Suprapubic skin (tissue), 4 donors: ENCODE measurements at regions not wholly inside any gene's neighbourhood (a gene's known extent, or its start where the extent isn't known, plus 50 kb on each side); places are given as distances from the start of the nearest gene placed in this dataset.

ENCODE experiments used
- DNase-seq, 2 donors: peaks; one replicate each; pipeline ENCODE4 v3.0.0-alpha.2; 2019; ENCODE audit warnings: low spot score in 2 of 2
- H3K27ac ChIP-seq: fragments of 200-600 bp; sonication (generic); one replicate; pipeline ENCODE4 v1.5.1; 2019
- H3K27me3 ChIP-seq: fragments of 200-600 bp; sonication (generic); one replicate; pipeline ENCODE4 v1.5.1; 2019
- H3K36me3 ChIP-seq: fragments of 200-600 bp; sonication (generic); one replicate; pipeline ENCODE4 v1.5.1; 2019
- H3K4me1 ChIP-seq: fragments of 200-600 bp; sonication (generic); one replicate; pipeline ENCODE4 v1.5.1; 2019
- H3K4me3 ChIP-seq: fragments of 200-600 bp; sonication (generic); one replicate; pipeline ENCODE4 v1.5.1; 2019; ENCODE audit warnings: mild to moderate bottlenecking
- H3K9me3 ChIP-seq: fragments of 200-600 bp; sonication (generic); one replicate; pipeline ENCODE4 v1.5.1; 2019
- EP300 ChIP-seq: sonication (generic); formaldehyde crosslinking; IDR thresholded peaks from one replicate; pipeline ENCODE4 v1.6.1; 2017; ENCODE audit warnings: antibody characterized with exemption
- POLR2A ChIP-seq, 2 donors: fragments of 450-650 bp; IDR thresholded peaks; one replicate each; pipeline ENCODE4 v1.6.1; 2017; ENCODE audit warnings: antibody characterized with exemption in 2 of 2, mild to moderate bottlenecking in 2 of 2, moderate library complexity in 2 of 2
- POLR2AphosphoS5 ChIP-seq, 3 donors: sonication (generic); formaldehyde crosslinking; IDR thresholded peaks; one replicate each; pipeline ENCODE4 v1.6.1; 2017; ENCODE audit warnings: antibody characterized with exemption in 3 of 3
- whole genome bisulfite sequencing: methylation state at CpG from one replicate; pipeline ENCODE4 v1.1.5; 2018; 5-methylcytosine and 5-hydroxymethylcytosine counted together
- TF ChIP-seq, protein P1 (sequence below), 2 donors: fragments of 200-600 bp in 1 of 2; fragments of 450-650 bp in 1 of 2; sonication (generic) in 1 of 2; IDR thresholded peaks; one replicate each; pipeline ENCODE4 v1.5.1; 2016 to 2019; ENCODE audit warnings: antibody characterized with exemption in 2 of 2, mild to moderate bottlenecking in 1 of 2, moderate library complexity in 1 of 2

- TF ChIP-seq EP300 (no peak), POLR2A (IDR thresholded peaks at IDR 0.05) (no peak), POLR2AphosphoS5 (IDR thresholded peaks at IDR 0.05) (no peak)
- TF ChIP-seq, protein P1, sequence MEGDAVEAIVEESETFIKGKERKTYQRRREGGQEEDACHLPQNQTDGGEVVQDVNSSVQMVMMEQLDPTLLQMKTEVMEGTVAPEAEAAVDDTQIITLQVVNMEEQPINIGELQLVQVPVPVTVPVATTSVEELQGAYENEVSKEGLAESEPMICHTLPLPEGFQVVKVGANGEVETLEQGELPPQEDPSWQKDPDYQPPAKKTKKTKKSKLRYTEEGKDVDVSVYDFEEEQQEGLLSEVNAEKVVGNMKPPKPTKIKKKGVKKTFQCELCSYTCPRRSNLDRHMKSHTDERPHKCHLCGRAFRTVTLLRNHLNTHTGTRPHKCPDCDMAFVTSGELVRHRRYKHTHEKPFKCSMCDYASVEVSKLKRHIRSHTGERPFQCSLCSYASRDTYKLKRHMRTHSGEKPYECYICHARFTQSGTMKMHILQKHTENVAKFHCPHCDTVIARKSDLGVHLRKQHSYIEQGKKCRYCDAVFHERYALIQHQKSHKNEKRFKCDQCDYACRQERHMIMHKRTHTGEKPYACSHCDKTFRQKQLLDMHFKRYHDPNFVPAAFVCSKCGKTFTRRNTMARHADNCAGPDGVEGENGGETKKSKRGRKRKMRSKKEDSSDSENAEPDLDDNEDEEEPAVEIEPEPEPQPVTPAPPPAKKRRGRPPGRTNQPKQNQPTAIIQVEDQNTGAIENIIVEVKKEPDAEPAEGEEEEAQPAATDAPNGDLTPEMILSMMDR (IDR thresholded peaks at IDR 0.05): no peak
- H3K4me3 ChIP-seq: no peak overlapping the region
- DNase-seq: no peak
- H3K36me3 ChIP-seq: no peaks in the 10 kb centered on the region
- H3K27ac ChIP-seq: no peak overlapping the region
- H3K27me3 ChIP-seq: no peaks in the 10 kb centered on the region
- H3K4me1 ChIP-seq: no peaks in the 10 kb centered on the region
- no peaks in the 10 kb centered on the region for H3K9me3 ChIP-seq
- 52% methylated on average over 1 of the region's 1 CpG for WGBS
These were observed 154.8 kb upstream of the POU3F1 start for GRCh38 chr1:38201431-38201830.

DNA sequence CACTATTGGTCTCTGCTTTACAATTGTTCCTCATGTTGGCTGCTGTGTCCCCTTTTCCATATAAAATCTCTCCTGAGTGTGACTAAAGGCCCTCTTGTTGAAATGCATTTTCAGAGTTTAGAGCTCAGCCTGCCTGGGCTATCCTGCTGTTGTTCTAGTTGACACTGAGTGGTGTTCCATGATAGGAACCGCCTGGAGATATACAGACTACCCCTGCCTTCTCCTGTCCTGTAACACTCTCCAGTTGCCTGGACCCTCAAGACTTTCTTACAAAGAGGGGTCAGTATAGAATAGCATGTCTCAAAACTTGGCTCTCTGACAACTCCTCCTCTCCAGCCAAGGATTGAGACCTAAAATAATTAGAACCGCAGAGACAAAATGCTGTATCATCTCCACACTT, 152.0 kb upstream of the POU3F1 start:
- no peaks in the 10 kb centered on the region for H3K9me3 ChIP-seq
- no peak overlapping the region for H3K27ac ChIP-seq
- 82% methylated on average over 2 of the region's 2 CpGs for WGBS
- no peak for DNase-seq
- no peaks in the 10 kb centered on the region for H3K36me3 ChIP-seq
- no peak overlapping the region for H3K4me3 ChIP-seq
- no peaks in the 10 kb centered on the region for H3K27me3 ChIP-seq
- no peaks in the 10 kb centered on the region for H3K4me1 ChIP-seq
- no peak for TF ChIP-seq POLR2A (IDR thresholded peaks at IDR 0.05)
- TF ChIP-seq POLR2AphosphoS5 (IDR thresholded peaks at IDR 0.05): no peak
- no peak for TF ChIP-seq EP300
- TF ChIP-seq, protein P1 (IDR thresholded peaks at IDR 0.05): no peak

GRCh38 chr1:38198099-38198498, 151.5 kb upstream of the POU3F1 start:
- Histone ChIP-seq H3K27me3 (peaks cover 3% of the 10 kb centered on the region), H3K36me3 (no peaks in the 10 kb centered on the region), H3K27ac (no peak overlapping the region), H3K9me3 (no peaks in the 10 kb centered on the region), H3K4me1 (no peaks in the 10 kb centered on the region), H3K4me3 (no peak overlapping the region)
- no peak for DNase-seq
- TF ChIP-seq, protein P1 (IDR thresholded peaks at IDR 0.05): no peak
- no peak for TF ChIP-seq EP300
- 87% methylated on average over 6 of the region's 6 CpGs for WGBS

- no peak for DNase-seq
- H3K4me3 ChIP-seq: no peak overlapping the region
- TF ChIP-seq, protein P1 (IDR thresholded peaks at IDR 0.05): no peak
- TF ChIP-seq EP300 (no peak), POLR2A (IDR thresholded peaks at IDR 0.05) (no peak), POLR2AphosphoS5 (IDR thresholded peaks at IDR 0.05) (no peak)
- H3K36me3 ChIP-seq: no peaks in the 10 kb centered on the region
- 65% methylated on average over 14 of the region's 14 CpGs for WGBS
- H3K9me3 ChIP-seq: no peaks in the 10 kb centered on the region
- no peak overlapping the region for H3K27ac ChIP-seq
- no peaks in the 10 kb centered on the region for H3K4me1 ChIP-seq
- H3K27me3 ChIP-seq: peaks cover 3% of the 10 kb centered on the region
These were observed 150.9 kb upstream of the POU3F1 start for GRCh38 chr1:38197312-38198061.

DNA sequence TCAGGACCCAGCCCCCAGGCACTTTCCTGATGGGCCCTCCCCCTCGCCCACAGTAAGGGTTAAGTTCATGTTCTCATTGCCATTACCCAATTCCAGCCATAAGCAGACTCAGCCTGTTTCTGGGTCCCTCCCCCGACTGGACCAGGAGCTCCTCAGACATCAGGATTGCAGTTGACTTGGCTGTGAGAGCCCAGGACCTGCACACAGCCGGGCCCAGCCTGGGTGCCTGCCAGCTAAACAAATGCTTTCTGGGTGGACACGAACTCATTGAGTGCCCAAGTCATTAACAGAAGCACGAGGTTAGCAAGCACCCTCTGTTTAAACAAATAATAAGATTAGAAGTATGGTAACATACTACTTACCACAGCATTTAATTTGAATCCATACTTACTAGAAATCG, 147.9 kb upstream of the POU3F1 start:
- Histone ChIP-seq H3K27me3 (peaks cover 6% of the 10 kb centered on the region), H3K4me1 (no peaks in the 10 kb centered on the region), H3K27ac (no peak overlapping the region), H3K4me3 (no peak overlapping the region), H3K36me3 (no peaks in the 10 kb centered on the region), H3K9me3 (no peaks in the 10 kb centered on the region)
- no peak for TF ChIP-seq EP300
- TF ChIP-seq, protein P1 (IDR thresholded peaks at IDR 0.05): no peak
- TF ChIP-seq POLR2AphosphoS5 (IDR thresholded peaks at IDR 0.05): no peak
- no peak for TF ChIP-seq POLR2A (IDR thresholded peaks at IDR 0.05)
- 62% methylated on average over 6 of the region's 6 CpGs for WGBS
- DNase-seq: no peak
